GM10266 (cell line): ENCODE measurements at regions not wholly inside any gene's neighbourhood (a gene's known extent, or its start where the extent isn't known, plus 50 kb on each side); places are given as distances from the start of the nearest gene placed in this dataset.

Experiments used
- DNase-seq: peaks from one replicate; pipeline ENCODE4 v3.0.0; 2012; ENCODE audit errors: extremely low spot score
- TF ChIP-seq, protein P1 (sequence below): IDR thresholded peaks from 2 replicates; pipeline ENCODE4 v1.5.1; 2012; ENCODE audit warnings: mild to moderate bottlenecking, low read depth; ENCODE audit not compliant: control insufficient read depth, insufficient read depth; ENCODE audit errors: missing control alignments

DNA sequence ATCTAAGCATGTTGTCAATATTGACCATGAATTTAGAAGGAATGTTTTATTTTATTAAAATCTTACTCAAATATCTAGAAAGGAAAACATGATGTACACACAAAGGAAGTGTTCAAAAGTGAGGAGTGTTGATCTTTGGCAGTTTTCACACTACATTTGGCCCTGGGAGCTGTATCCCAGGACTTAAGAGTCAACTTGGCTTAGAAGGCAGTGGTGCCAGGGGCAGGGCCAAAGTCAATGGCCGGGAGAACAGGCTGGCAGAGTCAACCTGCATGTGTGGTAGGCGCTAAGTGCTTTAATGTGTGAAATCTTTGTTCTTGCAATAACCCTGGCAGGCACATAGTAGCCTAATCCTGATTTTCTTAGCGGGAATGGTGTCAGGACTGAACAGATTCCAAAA lies 228.4 kb downstream of the TENT4A start:
- no peak for DNase-seq
- TF ChIP-seq, protein P1, sequence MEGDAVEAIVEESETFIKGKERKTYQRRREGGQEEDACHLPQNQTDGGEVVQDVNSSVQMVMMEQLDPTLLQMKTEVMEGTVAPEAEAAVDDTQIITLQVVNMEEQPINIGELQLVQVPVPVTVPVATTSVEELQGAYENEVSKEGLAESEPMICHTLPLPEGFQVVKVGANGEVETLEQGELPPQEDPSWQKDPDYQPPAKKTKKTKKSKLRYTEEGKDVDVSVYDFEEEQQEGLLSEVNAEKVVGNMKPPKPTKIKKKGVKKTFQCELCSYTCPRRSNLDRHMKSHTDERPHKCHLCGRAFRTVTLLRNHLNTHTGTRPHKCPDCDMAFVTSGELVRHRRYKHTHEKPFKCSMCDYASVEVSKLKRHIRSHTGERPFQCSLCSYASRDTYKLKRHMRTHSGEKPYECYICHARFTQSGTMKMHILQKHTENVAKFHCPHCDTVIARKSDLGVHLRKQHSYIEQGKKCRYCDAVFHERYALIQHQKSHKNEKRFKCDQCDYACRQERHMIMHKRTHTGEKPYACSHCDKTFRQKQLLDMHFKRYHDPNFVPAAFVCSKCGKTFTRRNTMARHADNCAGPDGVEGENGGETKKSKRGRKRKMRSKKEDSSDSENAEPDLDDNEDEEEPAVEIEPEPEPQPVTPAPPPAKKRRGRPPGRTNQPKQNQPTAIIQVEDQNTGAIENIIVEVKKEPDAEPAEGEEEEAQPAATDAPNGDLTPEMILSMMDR, result no peak

DNA sequence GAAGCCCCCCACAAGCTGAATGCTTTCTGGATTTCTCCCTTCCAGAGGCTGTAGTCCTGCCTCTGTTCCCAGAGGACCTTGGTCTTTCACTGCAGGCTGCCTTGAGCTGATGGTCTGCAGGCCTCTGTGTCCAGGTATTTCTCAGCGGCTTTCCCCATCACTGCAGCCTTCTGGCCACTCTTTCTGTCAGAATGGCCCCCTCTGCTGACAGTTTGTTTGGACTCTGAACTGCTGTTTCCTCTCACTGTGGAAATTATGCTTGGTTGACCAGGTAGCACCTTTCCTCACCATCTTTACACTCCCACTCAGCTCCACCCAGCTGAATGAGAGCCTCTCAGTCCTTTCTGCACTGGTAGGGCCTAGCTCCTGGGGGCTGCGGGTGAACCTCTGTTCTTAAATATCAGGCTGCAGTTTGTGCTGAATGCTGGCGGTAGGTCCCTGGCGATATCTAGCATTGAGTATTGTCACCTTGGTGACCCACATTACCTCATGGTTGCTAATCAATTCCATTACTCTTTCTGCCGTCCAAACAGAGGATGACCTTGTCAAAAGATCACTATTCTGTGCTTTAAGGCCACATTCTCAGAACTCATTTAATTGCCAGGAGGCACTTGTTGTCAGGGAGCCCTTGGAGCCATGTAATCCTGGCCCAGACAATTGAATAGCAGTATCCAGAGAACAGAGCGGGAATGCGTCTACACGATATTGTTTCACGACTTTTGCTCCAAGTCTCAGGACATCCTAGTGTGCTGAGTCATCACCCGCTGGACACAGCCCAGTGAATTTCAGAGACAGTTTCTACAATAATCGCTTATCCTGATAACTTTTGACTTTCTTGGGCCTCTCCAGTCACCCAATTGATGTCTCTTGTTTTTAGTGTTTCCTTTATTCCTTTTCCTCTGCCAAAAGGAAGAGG lies 230.2 kb downstream of the TENT4A start:
- no peak for DNase-seq
- TF ChIP-seq, protein P1, result no peak

DNA sequence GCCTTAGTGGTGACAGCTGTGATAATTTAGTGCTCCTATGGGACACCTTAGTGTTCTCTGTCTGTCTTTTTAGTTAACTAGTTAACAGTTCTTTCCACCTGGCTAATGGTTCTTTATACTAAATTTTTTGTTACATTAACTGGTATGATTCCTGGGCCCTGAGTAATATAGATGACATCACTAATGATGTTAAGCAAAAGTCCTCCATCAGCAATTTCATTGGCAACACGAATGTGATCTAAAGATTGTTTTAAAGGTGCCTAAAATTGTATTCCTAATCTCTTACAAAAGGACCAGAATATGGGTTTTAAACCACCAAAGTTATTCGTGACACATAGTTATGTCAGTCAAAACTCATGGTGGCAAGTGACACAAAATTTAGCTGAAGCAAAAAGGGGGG lies 235.3 kb downstream of the TENT4A start:
- DNase-seq, result no peak
- TF ChIP-seq, protein P1, result no peak

DNA sequence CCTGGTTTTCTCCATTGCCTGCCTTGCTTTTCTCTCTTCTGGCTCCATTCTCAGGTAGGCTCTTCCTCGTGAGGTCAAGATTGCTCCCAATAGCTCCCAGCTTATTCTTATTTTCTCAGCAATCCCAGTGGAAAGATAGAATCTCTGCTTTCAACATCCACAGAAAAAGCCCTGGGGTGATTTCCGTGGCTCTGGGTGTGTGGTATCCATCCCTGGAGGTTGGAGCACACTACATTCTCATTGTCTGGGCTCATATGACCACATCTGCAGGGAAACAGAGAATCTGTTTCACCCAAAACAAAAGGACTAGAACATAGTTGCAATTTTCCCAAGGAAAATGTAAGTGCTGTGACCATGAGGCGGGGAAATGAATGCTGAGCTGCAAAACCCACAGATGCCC lies 236.0 kb downstream of the TENT4A start:
- no peak for DNase-seq
- TF ChIP-seq, protein P1, result no peak

DNA sequence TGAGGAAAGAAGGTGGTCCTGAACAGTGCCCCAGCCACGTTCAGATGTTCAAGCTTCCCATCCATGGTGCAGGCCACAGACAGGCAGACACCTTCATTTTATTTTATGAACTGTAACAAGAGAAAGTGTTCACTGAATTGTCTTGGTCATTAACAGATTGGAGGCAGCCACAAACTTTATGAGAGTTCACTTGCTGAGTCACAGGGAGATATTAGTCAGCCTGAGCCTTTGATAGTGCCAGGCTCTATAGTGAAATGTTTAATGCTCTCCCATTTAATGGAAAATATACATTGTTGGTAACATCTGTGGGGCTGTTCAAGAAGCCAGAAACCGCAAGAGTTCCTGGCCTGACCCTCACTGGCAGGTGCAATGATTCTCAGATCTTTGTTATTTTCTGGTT lies 237.0 kb downstream of the TENT4A start:
- TF ChIP-seq, protein P1, result no peak
- DNase-seq, result no peak

DNA sequence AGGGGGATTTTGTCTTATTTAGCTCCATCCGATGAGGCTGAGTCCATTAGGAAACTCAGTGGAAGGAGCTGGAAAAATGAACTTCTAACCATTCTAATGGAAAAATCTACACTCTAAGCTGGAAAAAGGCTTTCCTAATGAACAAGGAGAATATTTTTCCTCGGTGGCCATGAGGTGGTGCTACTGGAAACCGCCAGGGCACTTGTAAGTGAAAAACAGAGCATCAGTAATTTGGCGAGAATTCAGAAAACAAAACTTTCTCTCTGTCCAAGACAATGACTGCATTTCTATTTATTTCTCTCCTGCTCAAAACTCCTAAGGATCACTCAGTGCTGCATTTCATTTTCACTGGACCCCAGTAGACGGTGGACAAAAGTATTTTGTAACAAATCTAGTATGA lies 237.6 kb downstream of the TENT4A start:
- no peak for DNase-seq
- TF ChIP-seq, protein P1, result no peak

DNA sequence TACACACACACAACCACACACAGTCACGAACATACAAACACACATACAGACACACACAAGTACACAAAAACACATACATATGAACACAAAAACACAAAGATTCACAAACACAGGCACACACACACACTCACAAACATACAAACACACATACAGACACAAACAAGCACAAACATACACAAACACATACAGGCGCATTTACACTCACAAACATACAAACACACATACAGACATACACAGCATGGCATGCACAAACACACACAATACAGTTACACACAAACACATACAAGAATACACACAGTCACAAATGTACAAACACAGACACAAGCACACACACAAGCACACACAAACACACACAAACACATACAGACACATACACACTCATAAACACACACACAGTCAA lies 247.9 kb downstream of the TENT4A start:
- no peak for DNase-seq
- TF ChIP-seq, protein P1, result no peak
